Transverse colon (tissue), 3 donors: ENCODE measurements at regions not wholly inside any gene's neighbourhood (a gene's known extent, or its start where the extent isn't known, plus 50 kb on each side); places are given as distances from the start of the nearest gene placed in this dataset.

Experiments used
- EP300 ChIP-seq: sonication (generic); formaldehyde crosslinking; IDR thresholded peaks from one replicate; pipeline ENCODE4 v1.6.1; 2017; ENCODE audit warnings: antibody characterized with exemption, low read depth
- POLR2AphosphoS5 ChIP-seq, 3 donors: sonication (generic); formaldehyde crosslinking; IDR thresholded peaks; one replicate each; pipeline ENCODE4 v1.6.1; 2016; ENCODE audit warnings: antibody characterized with exemption in 3 of 3

DNA sequence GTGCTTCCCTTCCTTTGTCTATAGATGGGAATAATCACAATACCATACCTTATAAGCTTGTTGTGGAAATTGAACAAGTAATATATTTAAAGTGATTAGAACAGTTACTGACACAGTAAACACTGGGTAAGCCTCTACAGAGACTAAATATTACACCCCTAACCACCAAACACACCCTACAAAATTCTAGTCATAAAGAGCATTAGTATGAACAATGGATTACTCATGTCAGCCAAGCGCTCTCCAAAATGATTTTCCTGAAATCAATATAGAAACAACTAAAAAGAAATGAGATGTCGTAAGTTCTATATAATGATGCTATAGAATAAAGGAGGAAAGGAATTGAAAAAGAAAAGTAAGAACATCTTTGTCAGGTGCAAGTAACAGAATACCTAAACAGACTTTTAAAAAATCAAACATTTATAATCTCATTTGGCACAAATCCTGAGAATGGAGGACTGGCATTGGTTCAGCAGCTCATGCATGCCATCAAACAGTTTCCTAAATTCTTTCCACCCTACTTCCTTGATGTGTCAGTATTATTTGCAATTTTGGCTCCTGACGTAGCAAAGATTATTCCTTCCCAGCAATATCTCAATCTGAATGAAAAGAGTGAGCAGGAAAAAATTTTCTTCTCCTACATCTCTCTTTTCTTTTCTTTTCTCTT lies 118.0 kb downstream of the SINHCAF start:
- TF ChIP-seq POLR2AphosphoS5 (IDR thresholded peaks at IDR 0.05) (no peak), EP300 (no peak)
